Neural cell (in vitro differentiated cells): ENCODE measurements at regions not wholly inside any gene's neighbourhood (a gene's known extent, or its start where the extent isn't known, plus 50 kb on each side); places are given as distances from the start of the nearest gene placed in this dataset.
"Not testable (repeated sequence)": the region's sequence is repeated elsewhere in the genome, so short reads cannot be mapped to it uniquely, and the experiment has no call there.

Experiments used
- H2AFZ ChIP-seq: fragments of 200-600, 300-800 bp; sonication (generic), shearing (Covaris generic); 2 replicates; pipeline ENCODE4 v1.6.0; 2014; ENCODE audit warnings: low read depth, mild to moderate bottlenecking, antibody characterized with exemption, low read length, moderate library complexity
- H3F3A ChIP-seq: fragments of 200-600 bp; shearing (Covaris generic); 2 replicates; pipeline ENCODE4 v1.6.1; 2016; ENCODE audit warnings: mild to moderate bottlenecking, moderate library complexity, mixed read lengths, antibody characterized with exemption, low read length; ENCODE audit not compliant: insufficient read depth, poor library complexity, severe bottlenecking
- H3K27ac ChIP-seq: fragments of 200-600, 300-800 bp; sonication (generic), shearing (Covaris generic); 2 replicates; pipeline ENCODE4 v1.5.1; 2014; ENCODE audit warnings: mild to moderate bottlenecking, low read length, moderate library complexity
- H3K27me3 ChIP-seq: fragments of 300-800, 200-600 bp; sonication (generic), shearing (Covaris generic); 2 replicates; pipeline ENCODE4 v1.6.0; 2014; ENCODE audit warnings: mild to moderate bottlenecking, low read depth, low read length, moderate library complexity; ENCODE audit not compliant: insufficient read depth
- H3K36me3 ChIP-seq: fragments of 300-800, 200-600 bp; sonication (generic), shearing (Covaris generic); 2 replicates; pipeline ENCODE4 v1.5.1; 2014; ENCODE audit warnings: mild to moderate bottlenecking, antibody characterized with exemption, low read length, moderate library complexity; ENCODE audit not compliant: insufficient read depth
- H3K4me2 ChIP-seq: fragments of 300-800, 200-600 bp; sonication (generic), shearing (Covaris generic); 2 replicates; pipeline ENCODE4 v1.6.0; 2014; ENCODE audit warnings: mild to moderate bottlenecking, low read length
- H3K4me3 ChIP-seq: fragments of 300-800, 200-600 bp; sonication (generic), shearing (Covaris generic); 2 replicates; pipeline ENCODE4 v1.5.1; 2014; ENCODE audit warnings: mild to moderate bottlenecking, low read length, moderate library complexity
- H3K79me2 ChIP-seq: fragments of 200-600 bp; shearing (Covaris generic); replicated peaks from 2 replicates; pipeline ENCODE4 v1.6.0; 2014; ENCODE audit warnings: mild to moderate bottlenecking, low read length, moderate library complexity; ENCODE audit not compliant: insufficient read depth
- H3K9ac ChIP-seq: fragments of 300-800, 200-600 bp; sonication (generic), shearing (Covaris generic); 2 replicates; pipeline ENCODE4 v1.6.1; 2016; ENCODE audit warnings: mild to moderate bottlenecking, low read length, mixed read lengths
- H3K9me2 ChIP-seq: fragments of 200-600 bp; shearing (Covaris generic); 2 replicates; pipeline ENCODE4 v1.6.1; 2016; ENCODE audit warnings: mild to moderate bottlenecking, low read length, mixed read lengths; ENCODE audit not compliant: insufficient read depth
- H3K9me3 ChIP-seq: fragments of 200-600, 300-800 bp; sonication (generic), shearing (Covaris generic); 2 replicates; pipeline ENCODE4 v1.6.1; 2016; ENCODE audit warnings: mild to moderate bottlenecking, mixed run types, low read length, moderate library complexity, mixed read lengths
- H4K20me1 ChIP-seq: fragments of 200-600 bp; shearing (Covaris generic); 2 replicates; pipeline ENCODE4 v1.6.1; 2016; ENCODE audit warnings: mild to moderate bottlenecking, mixed run types; ENCODE audit not compliant: insufficient read depth
- EP300 ChIP-seq: fragments of 450-650 bp; conservative IDR thresholded peaks from 2 replicates; pipeline ENCODE4 v1.6.1; 2014; ENCODE audit warnings: antibody characterized with exemption, mild to moderate bottlenecking, moderate library complexity; ENCODE audit not compliant: poor library complexity, severe bottlenecking
- EZH2 ChIP-seq: fragments of 200-600, 300-800 bp; shearing (Covaris generic), sonication (generic); IDR thresholded peaks from 2 replicates; pipeline ENCODE4 v1.6.1; 2014; ENCODE audit warnings: antibody characterized with exemption, low read length, borderline replicate concordance, mild to moderate bottlenecking; ENCODE audit not compliant: insufficient read depth, poor library complexity, severe bottlenecking
- MXI1 ChIP-seq: fragments of 450-650 bp; conservative IDR thresholded peaks from 2 replicates; pipeline ENCODE4 v1.6.1; 2014; ENCODE audit warnings: antibody characterized with exemption, mild to moderate bottlenecking; ENCODE audit not compliant: poor library complexity, severe bottlenecking
- POLR2AphosphoS5 ChIP-seq: IDR thresholded peaks from 2 replicates; pipeline ENCODE4 v1.6.1; 2012
- RAD21 ChIP-seq: fragments of 450-650 bp; conservative IDR thresholded peaks from 2 replicates; pipeline ENCODE4 v1.6.1; 2014; ENCODE audit warnings: antibody characterized with exemption, mild to moderate bottlenecking, moderate library complexity
- SMC3 ChIP-seq: fragments of 450-650 bp; conservative IDR thresholded peaks from 2 replicates; pipeline ENCODE4 v1.6.1; 2014; ENCODE audit warnings: antibody characterized with exemption, mild to moderate bottlenecking, moderate library complexity; ENCODE audit not compliant: poor library complexity
- TAF1 ChIP-seq: IDR thresholded peaks from 2 replicates; pipeline ENCODE4 v1.6.1; 2012; ENCODE audit warnings: low read depth
- TF ChIP-seq, protein P1 (sequence below): fragments of 450-650 bp; IDR thresholded peaks from 2 replicates; pipeline ENCODE4 v1.5.1; 2014; ENCODE audit warnings: antibody characterized with exemption, mild to moderate bottlenecking, moderate library complexity; ENCODE audit not compliant: poor library complexity, severe bottlenecking
- TF ChIP-seq, protein P2 (sequence below): IDR thresholded peaks from 2 replicates; pipeline ENCODE4 v1.6.1; 2012; ENCODE audit warnings: borderline replicate concordance

DNA sequence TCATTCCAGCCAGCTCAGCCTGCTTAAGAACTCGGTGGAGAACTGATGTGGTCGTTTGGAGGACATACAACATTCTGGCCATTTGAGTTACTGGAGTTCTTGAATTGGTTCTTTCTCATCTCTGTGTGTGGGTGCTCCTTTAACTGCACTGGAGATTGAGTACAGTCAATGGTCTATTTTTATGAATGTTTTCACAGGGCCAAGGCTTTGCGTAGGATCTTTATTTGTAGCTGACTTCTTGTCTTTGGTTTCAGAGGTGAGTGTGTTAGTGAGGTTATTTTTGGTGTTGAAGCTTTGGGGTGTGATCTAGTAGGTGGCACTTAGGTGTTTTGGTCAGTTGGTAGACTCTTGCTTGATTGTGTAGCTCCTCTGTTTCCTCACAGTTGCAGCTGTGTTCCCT, 288.4 kb downstream of the LHFPL1 start:
- no peak overlapping the region for H3K4me2 ChIP-seq
- no peak overlapping the region for H3K9ac ChIP-seq
- no peaks in the 10 kb centered on the region for H4K20me1 ChIP-seq
- H3K79me2 ChIP-seq: no peaks in the 10 kb centered on the region
- TF ChIP-seq POLR2AphosphoS5 (no peak), SMC3 (no peak), EP300 (no peak), EZH2 (no peak), TAF1 (no peak), MXI1 (no peak)
- no peaks in the 10 kb centered on the region for H3K9me3 ChIP-seq
- no peaks in the 10 kb centered on the region for H3K9me2 ChIP-seq
- H3K4me3 ChIP-seq: no peak overlapping the region
- H3K27me3 ChIP-seq: no peaks in the 10 kb centered on the region
- no peaks in the 10 kb centered on the region for H3K36me3 ChIP-seq
- no peaks in the 10 kb centered on the region for H3F3A ChIP-seq
- H2AFZ ChIP-seq: no peak overlapping the region
- no peak overlapping the region for H3K27ac ChIP-seq

DNA sequence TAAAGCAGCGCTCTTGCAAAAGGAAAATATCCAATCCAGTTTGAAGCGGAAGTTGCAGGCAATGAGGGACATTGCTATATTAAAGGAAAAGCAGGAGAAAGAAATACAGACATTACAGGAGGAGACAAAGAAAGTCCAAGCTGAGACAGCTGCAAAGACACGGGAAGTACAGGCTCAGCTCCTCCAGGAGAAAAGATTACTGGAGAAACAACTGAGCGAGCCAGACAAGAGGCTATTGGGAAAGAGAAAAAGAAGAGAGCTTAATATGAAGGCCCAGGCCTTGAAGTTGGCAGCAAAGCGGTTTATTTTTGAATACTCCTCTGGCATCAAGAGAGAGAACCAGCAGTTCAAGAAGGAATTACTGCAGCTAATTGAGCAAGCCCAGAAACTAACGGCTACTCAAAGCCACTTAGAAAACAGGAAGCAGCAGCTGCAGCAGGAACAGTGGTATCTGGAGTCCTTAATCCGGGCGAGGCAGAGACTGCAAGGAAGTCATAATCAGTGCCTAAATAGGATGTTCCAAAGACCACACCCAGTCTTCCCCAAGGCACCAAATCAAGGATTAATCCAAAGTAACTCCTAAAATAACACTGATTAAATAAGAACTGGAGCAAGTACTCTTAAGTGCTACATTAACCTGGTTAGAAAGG, 298.0 kb downstream of the LHFPL1 start:
- H3K4me2 ChIP-seq, H3K9me2 ChIP-seq, H2AFZ ChIP-seq, H3K36me3 ChIP-seq, H4K20me1 ChIP-seq, H3K4me3 ChIP-seq, H3K9me3 ChIP-seq, H3K27ac ChIP-seq, H3K9ac ChIP-seq, H3K79me2 ChIP-seq, H3F3A ChIP-seq, H3K27me3 ChIP-seq: not testable (repeated sequence)

DNA sequence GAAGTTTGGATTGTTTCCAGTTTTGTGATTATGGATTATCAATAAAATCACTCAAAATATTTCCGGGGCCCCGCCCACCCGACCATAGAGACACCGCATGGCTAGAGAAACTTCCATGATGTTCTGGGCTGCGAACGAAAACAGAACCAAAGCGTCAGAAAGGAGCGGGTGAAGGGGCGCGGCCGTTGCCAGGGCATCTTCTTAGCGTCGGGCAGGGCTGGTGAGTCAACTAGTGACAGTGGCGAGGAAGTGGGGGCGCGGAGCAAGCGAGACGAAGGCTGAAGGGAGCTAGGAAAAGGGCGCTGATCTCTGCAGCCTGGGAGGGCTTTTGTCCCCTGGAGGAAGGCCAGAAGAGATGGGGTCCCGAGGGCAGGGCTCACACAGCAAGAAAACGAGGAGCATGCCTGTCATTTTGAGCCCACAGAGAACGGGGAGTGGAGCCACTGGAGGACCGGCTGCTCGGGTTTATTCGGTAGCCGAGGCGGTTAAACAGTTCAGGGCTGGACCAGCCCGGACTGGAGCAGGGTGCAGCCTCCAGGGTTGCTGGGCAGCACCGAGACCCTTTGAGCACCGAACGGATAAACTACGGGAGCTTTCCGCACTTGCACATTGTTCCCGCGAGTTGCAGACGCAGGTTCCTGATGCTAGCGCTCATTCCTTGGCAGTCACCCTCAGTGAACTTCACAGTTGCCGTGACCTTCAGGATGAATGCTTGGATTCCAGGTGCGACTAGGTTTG, 298.1 kb upstream of the TRPC5 start:
- H3K4me3 ChIP-seq: no peak overlapping the region
- H2AFZ ChIP-seq: no peak overlapping the region
- no peak overlapping the region for H3K4me2 ChIP-seq
- H3K79me2 ChIP-seq: no peaks in the 10 kb centered on the region
- no peaks in the 10 kb centered on the region for H3K9me2 ChIP-seq
- TF ChIP-seq, protein P1, sequence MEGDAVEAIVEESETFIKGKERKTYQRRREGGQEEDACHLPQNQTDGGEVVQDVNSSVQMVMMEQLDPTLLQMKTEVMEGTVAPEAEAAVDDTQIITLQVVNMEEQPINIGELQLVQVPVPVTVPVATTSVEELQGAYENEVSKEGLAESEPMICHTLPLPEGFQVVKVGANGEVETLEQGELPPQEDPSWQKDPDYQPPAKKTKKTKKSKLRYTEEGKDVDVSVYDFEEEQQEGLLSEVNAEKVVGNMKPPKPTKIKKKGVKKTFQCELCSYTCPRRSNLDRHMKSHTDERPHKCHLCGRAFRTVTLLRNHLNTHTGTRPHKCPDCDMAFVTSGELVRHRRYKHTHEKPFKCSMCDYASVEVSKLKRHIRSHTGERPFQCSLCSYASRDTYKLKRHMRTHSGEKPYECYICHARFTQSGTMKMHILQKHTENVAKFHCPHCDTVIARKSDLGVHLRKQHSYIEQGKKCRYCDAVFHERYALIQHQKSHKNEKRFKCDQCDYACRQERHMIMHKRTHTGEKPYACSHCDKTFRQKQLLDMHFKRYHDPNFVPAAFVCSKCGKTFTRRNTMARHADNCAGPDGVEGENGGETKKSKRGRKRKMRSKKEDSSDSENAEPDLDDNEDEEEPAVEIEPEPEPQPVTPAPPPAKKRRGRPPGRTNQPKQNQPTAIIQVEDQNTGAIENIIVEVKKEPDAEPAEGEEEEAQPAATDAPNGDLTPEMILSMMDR: no peak
- no peak for TF ChIP-seq EP300
- TF ChIP-seq, protein P2, sequence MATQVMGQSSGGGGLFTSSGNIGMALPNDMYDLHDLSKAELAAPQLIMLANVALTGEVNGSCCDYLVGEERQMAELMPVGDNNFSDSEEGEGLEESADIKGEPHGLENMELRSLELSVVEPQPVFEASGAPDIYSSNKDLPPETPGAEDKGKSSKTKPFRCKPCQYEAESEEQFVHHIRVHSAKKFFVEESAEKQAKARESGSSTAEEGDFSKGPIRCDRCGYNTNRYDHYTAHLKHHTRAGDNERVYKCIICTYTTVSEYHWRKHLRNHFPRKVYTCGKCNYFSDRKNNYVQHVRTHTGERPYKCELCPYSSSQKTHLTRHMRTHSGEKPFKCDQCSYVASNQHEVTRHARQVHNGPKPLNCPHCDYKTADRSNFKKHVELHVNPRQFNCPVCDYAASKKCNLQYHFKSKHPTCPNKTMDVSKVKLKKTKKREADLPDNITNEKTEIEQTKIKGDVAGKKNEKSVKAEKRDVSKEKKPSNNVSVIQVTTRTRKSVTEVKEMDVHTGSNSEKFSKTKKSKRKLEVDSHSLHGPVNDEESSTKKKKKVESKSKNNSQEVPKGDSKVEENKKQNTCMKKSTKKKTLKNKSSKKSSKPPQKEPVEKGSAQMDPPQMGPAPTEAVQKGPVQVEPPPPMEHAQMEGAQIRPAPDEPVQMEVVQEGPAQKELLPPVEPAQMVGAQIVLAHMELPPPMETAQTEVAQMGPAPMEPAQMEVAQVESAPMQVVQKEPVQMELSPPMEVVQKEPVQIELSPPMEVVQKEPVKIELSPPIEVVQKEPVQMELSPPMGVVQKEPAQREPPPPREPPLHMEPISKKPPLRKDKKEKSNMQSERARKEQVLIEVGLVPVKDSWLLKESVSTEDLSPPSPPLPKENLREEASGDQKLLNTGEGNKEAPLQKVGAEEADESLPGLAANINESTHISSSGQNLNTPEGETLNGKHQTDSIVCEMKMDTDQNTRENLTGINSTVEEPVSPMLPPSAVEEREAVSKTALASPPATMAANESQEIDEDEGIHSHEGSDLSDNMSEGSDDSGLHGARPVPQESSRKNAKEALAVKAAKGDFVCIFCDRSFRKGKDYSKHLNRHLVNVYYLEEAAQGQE: no peak
- no peak for TF ChIP-seq RAD21
- TF ChIP-seq POLR2AphosphoS5: no peak
- TF ChIP-seq SMC3: no peak
- no peak for TF ChIP-seq TAF1
- TF ChIP-seq MXI1: no peak
- no peak for TF ChIP-seq EZH2
- H3K27me3 ChIP-seq: no peaks in the 10 kb centered on the region
- H3F3A ChIP-seq: no peaks in the 10 kb centered on the region
- no peaks in the 10 kb centered on the region for H4K20me1 ChIP-seq
- H3K36me3 ChIP-seq: no peaks in the 10 kb centered on the region
- H3K27ac ChIP-seq: no peak overlapping the region
- H3K9ac ChIP-seq: no peak overlapping the region
- no peaks in the 10 kb centered on the region for H3K9me3 ChIP-seq
